NB4 (cell line): ENCODE measurements at regions not wholly inside any gene's neighbourhood (a gene's known extent, or its start where the extent isn't known, plus 50 kb on each side); places are given as distances from the start of the nearest gene placed in this dataset.

ENCODE experiments used
- POLR2A ChIP-seq: IDR thresholded peaks from 2 replicates; pipeline ENCODE4 v1.6.1; 2011; ENCODE audit warnings: mild to moderate bottlenecking; ENCODE audit not compliant: insufficient read length; ENCODE audit errors: extremely low read depth
- TF ChIP-seq, protein P1 (sequence below): IDR thresholded peaks from one replicate; pipeline ENCODE4 v1.5.1; 2012; ENCODE audit warnings: low read depth, low read length

- TF ChIP-seq, protein P1, sequence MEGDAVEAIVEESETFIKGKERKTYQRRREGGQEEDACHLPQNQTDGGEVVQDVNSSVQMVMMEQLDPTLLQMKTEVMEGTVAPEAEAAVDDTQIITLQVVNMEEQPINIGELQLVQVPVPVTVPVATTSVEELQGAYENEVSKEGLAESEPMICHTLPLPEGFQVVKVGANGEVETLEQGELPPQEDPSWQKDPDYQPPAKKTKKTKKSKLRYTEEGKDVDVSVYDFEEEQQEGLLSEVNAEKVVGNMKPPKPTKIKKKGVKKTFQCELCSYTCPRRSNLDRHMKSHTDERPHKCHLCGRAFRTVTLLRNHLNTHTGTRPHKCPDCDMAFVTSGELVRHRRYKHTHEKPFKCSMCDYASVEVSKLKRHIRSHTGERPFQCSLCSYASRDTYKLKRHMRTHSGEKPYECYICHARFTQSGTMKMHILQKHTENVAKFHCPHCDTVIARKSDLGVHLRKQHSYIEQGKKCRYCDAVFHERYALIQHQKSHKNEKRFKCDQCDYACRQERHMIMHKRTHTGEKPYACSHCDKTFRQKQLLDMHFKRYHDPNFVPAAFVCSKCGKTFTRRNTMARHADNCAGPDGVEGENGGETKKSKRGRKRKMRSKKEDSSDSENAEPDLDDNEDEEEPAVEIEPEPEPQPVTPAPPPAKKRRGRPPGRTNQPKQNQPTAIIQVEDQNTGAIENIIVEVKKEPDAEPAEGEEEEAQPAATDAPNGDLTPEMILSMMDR, result no peak
- TF ChIP-seq POLR2A, result no peak
These were observed 305.8 kb downstream of the EIPR1 start for GRCh38 chr2:3071685-3072263.
